ENCODE measurements at regions not wholly inside any gene's neighbourhood (a gene's known extent, or its start where the extent isn't known, plus 50 kb on each side); places are given as distances from the start of the nearest gene placed in this dataset.

GRCh38 chr9:17907779-17908508 lies 329.1 kb downstream of the SH3GL2 start:
- no peaks in the 10 kb centered on the region for H3K79me1 ChIP-seq (ENCODE audit: low read depth in 1 of 2, low read length in 2 of 2)
- intact Hi-C loops (cut with micrococcal nuclease) (no loop called here), in situ Hi-C loops (cut with MboI; ENCODE audit: low sequenced_read_pairs) (no loop called here), dilution Hi-C loops (cut with HindIII; ENCODE audit: low sequenced_read_pairs, unreplicated experiment) (no loop called here)
- no peak overlapping the region for H3K56ac ChIP-seq (ENCODE audit: extremely low read depth, insufficient read depth, low read length)
- H3K4me1 ChIP-seq (ENCODE audit: control insufficient read depth, insufficient read depth, low read length): no peaks in the 10 kb centered on the region
- H4K91ac ChIP-seq (ENCODE audit: insufficient read depth, low read depth, low read length): no peak overlapping the region
- H2AFZ ChIP-seq (replicated peaks; ENCODE audit: low read length, poor library complexity): no peak overlapping the region
- H3K9me1 ChIP-seq (ENCODE audit: insufficient read depth, low read length): no peaks in the 10 kb centered on the region
- H2AK9ac ChIP-seq (replicated peaks; ENCODE audit: low read depth, low read length, poor library complexity): no peak overlapping the region
- ChIA-PET POLR2A (ENCODE audit: unreplicated experiment) (no interaction called here), CTCF (no interaction called here)
- H4K8ac ChIP-seq (ENCODE audit: low read depth in 2 of 2, low read length in 2 of 2): no peak overlapping the region
- no peaks in the 10 kb centered on the region for H3K36me3 ChIP-seq (ENCODE audit: control insufficient read depth, insufficient read depth, low read length)
- H3K23ac ChIP-seq (ENCODE audit: low read depth, low read length): no peak overlapping the region
- H3K14ac ChIP-seq (replicated peaks; ENCODE audit: low read depth, low read length): no peak overlapping the region
- H3K4ac ChIP-seq (ENCODE audit: low read depth, low read length): no peak overlapping the region
- DNase-seq (no peak), ATAC-seq (ENCODE audit: low read depth) (no peak)
- no peak overlapping the region for H2BK20ac ChIP-seq (ENCODE audit: low read depth, low read length)
- WGBS, 2 experiments (ENCODE audit: extremely low coverage in 2 of 2, insufficient read length in 1 of 2): 60% methylated on average over 1 of the region's 13 CpGs; no CpG with 5 or more reads in 1 of the 2 experiments
- H4K20me1 ChIP-seq (ENCODE audit: insufficient read depth, low read length): no peaks in the 10 kb centered on the region
- H2BK120ac ChIP-seq (ENCODE audit: low read depth, low read length): no peak overlapping the region
- TF ChIP-seq RFX5 (IDR thresholded peaks at IDR 0.05; ENCODE audit: low read depth, low read length) (no peak), SMC3 (IDR thresholded peaks at IDR 0.05; ENCODE audit: low read depth, low read length) (no peak), MAZ (IDR thresholded peaks at IDR 0.05; ENCODE audit: borderline replicate concordance, low read depth, low read length) (no peak), BHLHE40 (IDR thresholded peaks at IDR 0.05; ENCODE audit: low read depth, low read length) (no peak), MAFK (IDR thresholded peaks at IDR 0.05; ENCODE audit: low read depth, low read length) (no peak), CHD1 (IDR thresholded peaks at IDR 0.05; ENCODE audit: low read depth, low read length) (no peak), NFE2L2 (IDR thresholded peaks at IDR 0.05; ENCODE audit: low read depth, low read length) (no peak), RCOR1 (IDR thresholded peaks at IDR 0.05; ENCODE audit: insufficient replicate concordance, low read length) (no peak)
- no peak overlapping the region for H3K9ac ChIP-seq (ENCODE audit: low read depth, low read length)
- BruUV-seq (replicated peaks): no TSS peak
- no peak overlapping the region for H4K5ac ChIP-seq (ENCODE audit: low read depth, low read length)
- no peak overlapping the region for H3K4me3 ChIP-seq (ENCODE audit: insufficient read depth, low read depth, low read length)
- no peak overlapping the region for H2AK5ac ChIP-seq (ENCODE audit: low read depth, low read length)
- H2BK15ac ChIP-seq (ENCODE audit: low read depth, low read length): no peak overlapping the region
- H3K27me3 ChIP-seq (ENCODE audit: control insufficient read depth, insufficient read depth, low read length): peaks cover 25% of the 10 kb centered on the region
- no peak overlapping the region for H2BK5ac ChIP-seq (ENCODE audit: low read depth, low read length, poor library complexity, severe bottlenecking)
- H3K4me2 ChIP-seq (ENCODE audit: low read depth, low read length): no peak overlapping the region
- H3K9me3 ChIP-seq (ENCODE audit: control insufficient read depth, insufficient read depth, low read length): no peaks in the 10 kb centered on the region
- no peak overlapping the region for H3K18ac ChIP-seq (ENCODE audit: low read depth, low read length)
- no peak overlapping the region for H3K27ac ChIP-seq (ENCODE audit: insufficient read depth, low read length)
